ENCODE measurements at regions not wholly inside any gene's neighbourhood (a gene's known extent, or its start where the extent isn't known, plus 50 kb on each side); places are given as distances from the start of the nearest gene placed in this dataset.

DNA sequence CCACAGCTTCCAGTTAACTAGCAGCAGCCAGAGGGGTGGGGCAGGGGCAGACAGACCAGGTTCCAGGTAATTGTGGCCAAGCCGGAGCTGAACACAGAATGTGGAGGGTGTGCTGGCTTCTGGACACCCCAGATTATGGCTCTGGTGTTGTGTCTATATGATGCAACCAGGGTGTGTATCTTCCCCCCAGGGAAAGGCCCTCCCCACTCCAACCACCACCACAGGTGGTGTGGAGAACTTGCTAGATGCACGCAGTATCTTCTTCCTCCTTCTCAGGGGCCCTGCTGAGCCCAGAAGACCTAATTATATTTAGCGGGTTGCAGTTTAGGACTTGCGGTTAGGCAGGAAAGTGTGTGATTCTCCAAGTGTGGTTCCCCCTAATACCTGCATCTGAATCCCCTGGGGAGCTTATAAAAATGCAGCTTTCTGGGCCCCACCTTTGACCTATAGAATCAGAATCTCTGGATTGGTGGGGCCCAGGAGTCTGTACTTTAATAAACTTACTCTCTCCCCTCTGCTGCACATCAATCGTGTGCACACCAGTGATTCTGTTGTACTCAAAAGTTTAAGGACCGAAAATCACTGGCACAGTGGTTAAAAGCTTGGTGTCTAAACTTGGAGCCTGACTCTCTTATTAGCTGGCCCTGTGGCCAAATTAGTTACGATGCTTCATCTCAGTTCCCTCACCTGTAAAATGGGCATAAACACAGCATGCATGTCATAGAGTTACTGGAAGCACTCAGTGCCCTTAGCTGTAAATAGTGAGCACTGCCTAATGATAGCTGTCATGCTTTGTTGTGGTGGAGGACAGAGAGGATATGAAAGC, 379.1 kb upstream of the PROK2 start (continued):
- no peak for TF ChIP-seq SP1 (IDR thresholded peaks at IDR 0.05; ENCODE audit: low read depth, low read length)
- TF ChIP-seq, protein P1, sequence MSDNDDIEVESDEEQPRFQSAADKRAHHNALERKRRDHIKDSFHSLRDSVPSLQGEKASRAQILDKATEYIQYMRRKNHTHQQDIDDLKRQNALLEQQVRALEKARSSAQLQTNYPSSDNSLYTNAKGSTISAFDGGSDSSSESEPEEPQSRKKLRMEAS (IDR thresholded peaks at IDR 0.05): no peak
- TF ChIP-seq RAD21 (IDR thresholded peaks at IDR 0.05 in 1 of 2, conservative IDR thresholded peaks at IDR 0.05 in 1 of 2; ENCODE audit: low read depth in 2 of 2, low read length in 2 of 2): no peak

Data from H1 (cell line).